Prostate gland (tissue), 2 donors: ENCODE measurements at regions not wholly inside any gene's neighbourhood (a gene's known extent, or its start where the extent isn't known, plus 50 kb on each side); places are given as distances from the start of the nearest gene placed in this dataset.
"Not testable (repeated sequence)": the region's sequence is repeated elsewhere in the genome, so short reads cannot be mapped to it uniquely, and the experiment has no call there.

Source experiments
- DNase-seq: peaks from one replicate; pipeline ENCODE4 v3.0.0-alpha.2; 2019; ENCODE audit warnings: low spot score
- H3K27ac ChIP-seq, 2 donors: fragments of 200-600 bp; sonication (generic); 2 replicates each; pipeline ENCODE4 v1.5.1; 2017 to 2019
- H3K27me3 ChIP-seq: fragments of 200-600 bp; sonication (generic); replicated peaks from 2 replicates; pipeline ENCODE4 v1.5.1; 2019; ENCODE audit not compliant: insufficient read depth
- H3K36me3 ChIP-seq, 2 donors: fragments of 200-600 bp; sonication (generic); 1 replicate in 1 of 2; 2 replicates in 1 of 2; pipeline versions ENCODE4 v1.5.1 to v1.8.1; 2017 to 2019
- H3K4me1 ChIP-seq: fragments of 200-600 bp; sonication (generic); replicated peaks from 2 replicates; pipeline ENCODE4 v1.5.1; 2019
- H3K4me3 ChIP-seq, 2 donors: fragments of 200-600 bp; sonication (generic); 2 replicates each; pipeline ENCODE4 v1.5.1; 2017 to 2019
- H3K9me3 ChIP-seq: fragments of 200-600 bp; sonication (generic); 2 replicates; pipeline ENCODE4 v1.5.1; 2017
- CTCF ChIP-seq, 4 experiments: fragments of 200-600 bp in 2 of 4; fragments of 450-650 bp in 2 of 4; sonication (generic) in 2 of 4; IDR thresholded peaks; 1 replicate in 3 of 4; 2 replicates in 1 of 4; pipeline ENCODE4 v1.5.1; 2016 to 2019; ENCODE audit warnings: antibody characterized with exemption in 4 of 4, mild to moderate bottlenecking in 2 of 4, moderate library complexity in 2 of 4
- POLR2A ChIP-seq: fragments of 450-650 bp; IDR thresholded peaks from one replicate; pipeline ENCODE4 v1.6.1; 2016; ENCODE audit warnings: antibody characterized with exemption, mild to moderate bottlenecking
- POLR2AphosphoS5 ChIP-seq: sonication (generic); formaldehyde crosslinking; IDR thresholded peaks from one replicate; pipeline ENCODE4 v1.6.1; 2017; ENCODE audit warnings: antibody characterized with exemption
- WGBS: methylation state at CpG from one replicate; pipeline ENCODE4 v1.1.5; 2018; 5-methylcytosine and 5-hydroxymethylcytosine counted together
- intact Hi-C: fragments of 100-400 bp; cut with DNase I; formaldehyde crosslinking; loops from one replicate; pipeline ENCODE4 v1.14.2; 2022

- DNase-seq, result no peak
- 51% methylated on average over 4 of the region's 4 CpGs for WGBS
- Histone ChIP-seq H3K27ac (no peak overlapping the region), H3K4me3 (no peak overlapping the region), H3K4me1 (no peaks in the 10 kb centered on the region), H3K9me3 (no peaks in the 10 kb centered on the region), H3K36me3 (no peaks in the 10 kb centered on the region), H3K27me3 (no peaks in the 10 kb centered on the region)
- intact Hi-C loops, result no loop called here
- no peak for TF ChIP-seq POLR2AphosphoS5
- no peak for TF ChIP-seq CTCF (IDR thresholded peaks at IDR 0.05)
- TF ChIP-seq POLR2A, result no peak
Measured at GRCh38 chr16:26826500-26826899, 240.2 kb upstream of the C16orf82 start.

- TF ChIP-seq POLR2AphosphoS5, result no peak
- no peak for TF ChIP-seq POLR2A
- TF ChIP-seq CTCF (IDR thresholded peaks at IDR 0.05), result no peak
- H3K27me3 ChIP-seq, result no peaks in the 10 kb centered on the region
- H3K9me3 ChIP-seq, result no peaks in the 10 kb centered on the region
- intact Hi-C loops, result no loop called here
- H3K4me3 ChIP-seq, result no peak overlapping the region
- H3K36me3 ChIP-seq, result no peaks in the 10 kb centered on the region
- H3K4me1 ChIP-seq, result no peaks in the 10 kb centered on the region
- no peak for DNase-seq
- 90% methylated on average over 4 of the region's 4 CpGs for WGBS
- no peak overlapping the region for H3K27ac ChIP-seq
Measured at GRCh38 chr16:26827386-26827785, 239.3 kb upstream of the C16orf82 start.

- intact Hi-C loops, result no loop called here
- H3K4me1 ChIP-seq, result no peaks in the 10 kb centered on the region
- no peak overlapping the region for H3K27ac ChIP-seq
- 51% methylated on average over 5 of the region's 5 CpGs for WGBS
- H3K27me3 ChIP-seq, result no peaks in the 10 kb centered on the region
- H3K36me3 ChIP-seq, result no peaks in the 10 kb centered on the region
- TF ChIP-seq CTCF (IDR thresholded peaks at IDR 0.05) (no peak), POLR2A (no peak), POLR2AphosphoS5 (no peak)
- no peak for DNase-seq
- H3K4me3 ChIP-seq, result no peak overlapping the region
- no peaks in the 10 kb centered on the region for H3K9me3 ChIP-seq
Measured at GRCh38 chr16:26830428-26831127, 236.1 kb upstream of the C16orf82 start.

- not testable (repeated sequence) for DNase-seq, H3K4me3 ChIP-seq
Measured at GRCh38 chr16:26836114-26836513, 230.6 kb upstream of the C16orf82 start.

GRCh38 chr16:26838931-26839330, 227.8 kb upstream of the C16orf82 start:
- no peak overlapping the region for H3K4me3 ChIP-seq
- no peak for DNase-seq
- H3K9me3 ChIP-seq, result no peaks in the 10 kb centered on the region
- H3K36me3 ChIP-seq, result no peaks in the 10 kb centered on the region
- no peaks in the 10 kb centered on the region for H3K27me3 ChIP-seq
- H3K27ac ChIP-seq, result no peak overlapping the region
- TF ChIP-seq POLR2A (no peak), POLR2AphosphoS5 (no peak), CTCF (IDR thresholded peaks at IDR 0.05) (no peak)
- H3K4me1 ChIP-seq, result no peaks in the 10 kb centered on the region
- 74% methylated on average over 6 of the region's 6 CpGs for WGBS
- intact Hi-C loops, result no loop called here

More at GRCh38 chr16:26836114-26836513, 230.6 kb upstream of the C16orf82 start:
- H3K27ac ChIP-seq, H3K36me3 ChIP-seq, H3K4me1 ChIP-seq, intact Hi-C loops, H3K9me3 ChIP-seq, H3K27me3 ChIP-seq: not testable (repeated sequence)
- 92% methylated on average over 28 of the region's 31 CpGs for WGBS
